Left colon (tissue), 2 donors: ENCODE measurements at regions not wholly inside any gene's neighbourhood (a gene's known extent, or its start where the extent isn't known, plus 50 kb on each side); places are given as distances from the start of the nearest gene placed in this dataset.
"Not testable (repeated sequence)": the region's sequence is repeated elsewhere in the genome, so short reads cannot be mapped to it uniquely, and the experiment has no call there.

ENCODE experiments used
- ATAC-seq: fragments of 200-7000 bp; cut with Tn5 transposase; one replicate; pipeline ENCODE4 v1.9.1; 2020; ENCODE audit warnings: mild to moderate bottlenecking, moderate library complexity
- DNase-seq, 2 donors: peaks; one replicate each; pipeline ENCODE4 v3.0.0-alpha.2; 2020
- intact Hi-C, 2 donors: fragments of 100-400 bp; cut with DNase I in 1 of 2; cut with micrococcal nuclease in 1 of 2; formaldehyde crosslinking; loops; one replicate each; pipeline versions ENCODE4 v1.11.2 to v1.14.0; 2022; cut with DNase I, micrococcal nuclease
- donor health status: DM: no; HTN: no; CAD: no.
- donor health status: DM: yes; HTN: yes; CAD: no.

DNA sequence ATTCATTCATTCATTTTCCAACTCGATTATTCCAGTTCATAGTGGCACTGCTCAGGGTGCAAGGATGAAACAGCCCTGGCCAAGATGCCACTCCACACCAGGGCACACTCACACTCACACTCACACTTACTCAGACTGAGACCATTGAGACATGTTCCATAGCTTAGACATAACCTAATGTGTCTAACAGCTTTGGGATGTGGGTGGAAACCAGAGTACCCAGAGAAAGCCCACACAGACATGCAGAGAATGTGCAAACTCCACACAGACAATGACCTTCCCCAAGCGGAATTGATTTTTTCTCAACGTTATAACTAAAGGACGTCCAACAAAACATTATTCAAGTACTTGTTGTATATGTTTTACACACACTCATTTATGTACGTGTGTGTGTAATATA lies 1363.5 kb downstream of the EFNA5 start:
- DNase-seq (no peak), ATAC-seq (no peak)
- intact Hi-C loops, result no loop called here

DNA sequence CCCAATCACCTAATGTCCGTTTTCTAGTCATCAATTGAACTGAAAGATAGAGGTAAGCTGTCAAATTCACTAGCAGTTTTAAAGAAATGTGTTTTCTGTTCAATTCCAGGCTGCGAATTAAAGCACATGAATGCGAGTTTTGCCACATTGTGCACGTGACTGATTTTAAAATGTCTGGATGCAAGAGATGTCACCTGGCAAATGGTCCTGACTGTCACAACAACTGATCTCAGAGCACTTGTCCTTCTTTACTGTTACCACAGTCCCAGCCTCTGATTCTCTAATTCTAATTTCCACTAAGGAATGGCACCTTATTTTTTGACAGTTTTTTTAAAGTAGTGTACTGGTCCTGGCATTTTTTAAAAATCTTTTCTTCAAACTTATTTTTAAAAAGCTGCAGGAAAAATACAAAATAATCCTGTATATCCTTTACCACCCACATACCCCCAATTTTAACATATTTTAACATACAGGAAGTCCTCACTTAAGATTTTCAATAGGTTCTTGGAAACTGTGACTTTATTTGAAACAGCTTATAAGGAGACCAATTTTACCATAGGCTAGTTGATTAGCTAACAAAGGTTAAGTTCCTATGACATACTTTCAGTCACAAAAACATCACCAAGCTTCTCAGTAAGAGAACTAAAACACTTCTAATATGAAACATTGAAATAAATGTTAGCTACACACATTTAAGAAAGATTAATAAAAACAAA lies 1364.3 kb downstream of the EFNA5 start:
- no peak for DNase-seq
- no peak for ATAC-seq
- intact Hi-C loops, result no loop called here

DNA sequence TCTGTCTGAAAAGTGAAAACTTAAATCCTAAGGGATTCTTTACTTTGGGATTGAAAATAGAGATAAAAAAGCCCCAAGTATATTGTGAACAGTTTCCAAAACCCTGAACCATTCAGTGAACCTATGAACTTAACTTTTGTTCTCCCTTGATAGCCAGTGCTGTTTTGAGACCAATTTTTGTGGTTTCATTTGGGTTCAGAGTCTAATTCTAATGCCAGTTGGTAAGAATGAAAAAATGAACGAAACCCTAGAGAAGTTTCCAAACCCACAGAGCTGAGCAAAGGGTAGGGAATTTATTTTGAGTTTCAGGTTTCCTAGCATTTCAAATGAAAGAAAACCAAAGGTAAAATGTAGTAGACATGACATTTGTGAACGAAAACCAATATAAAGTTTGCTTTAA lies 1366.8 kb downstream of the EFNA5 start:
- DNase-seq (no peak), ATAC-seq (no peak)
- intact Hi-C loops, result no loop called here

GRCh38 chr5:106292654-106293053 lies 1378.1 kb downstream of the EFNA5 start:
- ATAC-seq, result no peak
- intact Hi-C loops, result no loop called here

GRCh38 chr5:106290841-106291240 lies 1379.9 kb downstream of the EFNA5 start:
- intact Hi-C loops, result no loop called here
- DNase-seq, result no peak
- ATAC-seq, result no peak

More at GRCh38 chr5:106292654-106293053, 1378.1 kb downstream of the EFNA5 start:
- no peak for DNase-seq

- DNase-seq (no peak), ATAC-seq (no peak)
- intact Hi-C loops, result no loop called here
Observed at GRCh38 chr5:106288979-106289378, 1381.8 kb downstream of the EFNA5 start.

DNA sequence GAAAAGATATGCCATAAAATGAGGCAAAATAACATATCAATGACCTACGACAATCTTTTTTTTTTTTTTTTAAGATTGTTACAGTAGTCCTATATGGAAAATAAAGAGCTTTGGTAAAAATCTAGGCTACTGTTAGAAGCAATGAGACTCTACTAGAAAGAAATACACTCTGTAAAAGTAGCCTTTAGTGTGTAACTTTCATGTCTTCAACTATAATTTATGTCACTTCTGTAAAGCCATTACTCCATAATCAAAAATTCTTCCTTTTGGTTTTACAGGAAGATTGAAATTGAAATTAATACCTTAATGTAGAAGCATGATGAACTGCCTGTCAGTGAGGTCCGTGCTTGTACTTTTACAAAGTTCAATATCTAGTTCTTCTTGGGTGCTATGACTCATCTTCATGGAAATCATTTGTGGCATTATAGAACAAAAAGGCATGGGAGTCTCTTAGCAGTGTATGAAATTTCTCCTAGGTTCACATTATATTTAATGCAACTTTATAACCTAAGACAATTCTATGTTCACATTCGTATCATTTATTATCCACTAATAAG lies 1393.1 kb downstream of the EFNA5 start:
- intact Hi-C loops, result no loop called here
- DNase-seq, result no peak
- no peak for ATAC-seq

- no peak for DNase-seq
- ATAC-seq, result no peak
- intact Hi-C loops, result no loop called here
Observed at GRCh38 chr5:106269252-106269843, 1401.4 kb downstream of the EFNA5 start.

DNA sequence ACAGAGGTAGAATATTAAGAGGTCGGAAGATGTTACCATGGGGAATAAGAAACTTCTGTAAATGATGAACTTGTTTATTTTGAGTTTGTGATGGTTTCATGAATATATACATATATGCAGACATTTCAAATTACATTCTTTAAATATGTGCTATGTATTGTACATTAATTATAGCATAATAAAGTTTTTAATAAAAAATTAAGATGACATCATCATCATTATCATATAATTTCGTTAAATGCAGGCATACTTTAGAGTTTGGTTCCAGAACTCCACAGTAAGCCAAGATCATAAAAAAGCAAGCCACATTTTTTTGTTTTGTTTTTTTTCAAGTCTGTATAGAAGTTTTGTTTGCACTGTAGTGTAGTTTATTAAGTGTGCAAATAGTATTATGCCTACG lies 1403.5 kb downstream of the EFNA5 start:
- ATAC-seq (no peak), DNase-seq (no peak)
- intact Hi-C loops, result no loop called here

DNA sequence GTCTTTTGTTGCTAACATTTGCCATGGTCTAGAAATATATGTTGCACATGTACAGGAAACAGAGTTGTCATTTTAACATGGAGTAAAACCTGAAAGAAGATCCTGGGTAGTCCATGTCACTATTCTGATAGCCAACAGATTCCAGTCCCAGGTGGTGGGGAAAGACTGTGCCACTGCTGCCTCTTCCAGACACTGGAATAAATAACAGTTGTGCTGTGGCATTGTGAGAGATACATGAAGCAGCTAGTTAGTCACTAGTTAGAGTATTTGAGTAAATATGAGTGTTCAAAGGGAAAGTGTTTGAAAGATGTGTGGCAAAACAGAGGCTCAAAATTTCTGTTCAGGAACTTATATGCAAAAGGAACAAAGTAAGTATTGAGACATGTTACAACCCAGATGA lies 1408.3 kb downstream of the EFNA5 start:
- ATAC-seq, result no peak
- DNase-seq, result no peak
- intact Hi-C loops, result no loop called here

GRCh38 chr5:106259431-106260090 lies 1411.2 kb downstream of the EFNA5 start:
- DNase-seq, ATAC-seq, intact Hi-C loops: not testable (repeated sequence)

DNA sequence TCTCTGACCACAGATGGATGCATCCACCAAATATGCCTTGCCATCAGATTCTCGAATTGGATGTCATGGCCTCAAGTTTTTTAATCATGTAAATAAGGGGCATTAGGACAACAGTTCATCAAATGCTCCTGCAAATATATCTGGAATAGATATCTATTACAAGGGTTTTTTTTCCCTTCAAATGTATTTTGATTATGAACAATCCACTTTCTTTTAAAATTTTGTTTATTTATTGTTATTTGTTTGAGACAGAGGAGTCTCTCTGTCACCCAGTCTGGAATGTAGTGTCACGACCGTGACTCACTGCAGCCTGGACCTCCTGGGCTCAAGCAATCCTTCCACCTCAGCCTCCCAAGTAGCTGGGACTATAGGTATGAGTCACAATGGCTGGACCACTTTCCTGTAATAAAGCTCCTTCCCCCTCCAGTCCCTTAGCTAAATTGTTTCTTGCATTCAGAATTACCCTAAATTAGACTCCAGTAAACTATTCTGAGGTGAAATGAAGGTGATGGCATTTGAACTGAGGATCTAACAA lies 1412.1 kb downstream of the EFNA5 start:
- DNase-seq (no peak), ATAC-seq (no peak)
- intact Hi-C loops, result no loop called here

DNA sequence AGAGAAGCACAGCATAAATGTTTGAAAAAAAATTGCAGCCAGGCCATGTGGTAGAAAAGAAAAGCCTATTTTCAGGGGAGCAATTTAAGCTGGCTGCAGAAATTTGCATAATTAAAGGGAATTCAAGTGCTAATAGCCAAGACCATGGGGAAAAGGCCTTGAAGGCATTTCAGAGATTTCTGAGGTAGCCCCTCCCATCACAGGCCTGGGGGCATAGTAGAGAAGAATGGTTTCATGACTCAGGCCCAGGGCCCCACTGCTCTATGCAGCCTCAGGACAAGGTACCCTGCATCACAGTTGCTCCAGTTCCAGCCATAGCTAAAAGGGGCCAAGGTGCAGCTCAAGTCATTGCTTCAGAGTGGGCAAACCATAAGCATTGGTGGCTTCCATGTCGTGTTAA lies 1416.0 kb downstream of the EFNA5 start:
- intact Hi-C loops, result no loop called here
- DNase-seq, result no peak
- no peak for ATAC-seq

DNA sequence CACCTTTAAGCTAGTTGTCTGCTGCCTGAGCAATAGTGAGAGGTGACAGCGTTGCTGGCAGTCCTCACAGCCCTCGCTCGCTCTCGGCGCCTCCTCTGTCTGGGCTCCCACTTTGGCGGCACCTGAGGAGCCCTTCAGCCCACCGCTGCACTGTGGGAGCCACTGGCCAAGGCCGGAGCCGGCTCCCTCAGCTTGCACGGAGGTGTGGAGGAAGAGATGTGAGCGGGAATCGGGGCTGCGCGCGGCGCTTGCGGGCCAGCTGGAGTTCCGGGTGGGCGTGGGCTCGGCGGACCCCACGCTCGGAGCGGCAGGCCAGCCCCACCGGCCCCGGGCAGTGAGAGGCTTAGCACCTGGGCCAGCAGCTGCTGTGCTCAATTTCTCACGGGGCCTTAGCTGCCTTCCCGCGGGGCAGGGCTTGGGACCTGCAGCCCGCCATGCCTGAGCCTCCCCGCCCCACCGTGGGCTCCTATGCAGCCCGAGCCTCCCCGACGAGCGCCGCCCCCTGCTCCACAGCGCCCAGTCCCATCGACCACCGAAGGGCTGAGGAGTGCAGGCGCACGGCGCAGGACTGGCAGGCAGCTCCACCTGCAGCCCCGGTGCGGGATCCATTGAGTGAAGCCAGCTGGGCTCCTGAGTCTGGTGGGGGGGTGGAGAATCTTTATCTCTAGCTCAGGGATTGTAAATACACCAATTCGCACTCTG lies 1424.5 kb downstream of the EFNA5 start:
- intact Hi-C loops, DNase-seq, ATAC-seq: not testable (repeated sequence)

- ATAC-seq, result no peak
- intact Hi-C loops, result no loop called here
- no peak for DNase-seq
Observed at GRCh38 chr5:106241409-106241808, 1429.3 kb downstream of the EFNA5 start.

DNA sequence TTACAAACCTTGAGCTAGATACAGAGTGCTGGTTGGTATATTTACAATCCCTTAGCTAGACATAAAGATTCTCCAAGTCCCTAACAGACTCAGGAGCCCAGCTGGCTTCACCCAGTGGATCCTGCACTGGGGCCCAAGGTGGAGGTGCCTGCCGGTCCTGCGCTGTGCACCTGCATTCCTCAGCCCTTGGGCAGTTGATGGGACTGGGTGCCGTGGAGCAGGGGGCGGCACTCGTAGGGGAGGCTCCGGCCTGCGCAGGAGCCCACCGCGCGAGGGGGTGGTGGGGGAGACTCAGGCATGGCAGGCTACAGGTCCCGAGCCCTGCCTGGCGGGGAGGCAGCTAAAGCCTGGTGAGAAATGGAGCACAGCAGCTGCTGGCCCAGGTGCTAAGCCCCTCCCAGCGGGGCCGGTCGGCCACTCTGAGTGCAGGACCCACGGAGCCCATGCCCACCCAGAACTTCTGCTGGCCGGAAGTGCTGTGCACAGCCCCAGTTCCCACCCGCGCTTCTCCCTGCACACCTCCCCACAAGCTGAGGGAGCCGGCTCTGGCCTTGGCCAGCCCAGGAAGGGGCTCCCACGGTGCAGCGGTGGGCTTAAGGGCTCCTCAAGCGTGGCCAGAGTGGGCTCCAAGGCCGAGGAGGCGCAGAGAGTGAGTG lies 1464.7 kb downstream of the EFNA5 start:
- ATAC-seq, result no peak
- intact Hi-C loops, result no loop called here
- DNase-seq, result no peak

- intact Hi-C loops, result no loop called here
- ATAC-seq (peak; percentile 91), DNase-seq (no peak)
Observed at GRCh38 chr5:106202035-106202434, 1468.7 kb downstream of the EFNA5 start.

- DNase-seq (no peak), ATAC-seq (peak; percentile 68)
- intact Hi-C loops, result no loop called here
Observed at GRCh38 chr5:106200971-106201370, 1469.8 kb downstream of the EFNA5 start.
